ENCODE measurements at regions not wholly inside any gene's neighbourhood (a gene's known extent, or its start where the extent isn't known, plus 50 kb on each side); places are given as distances from the start of the nearest gene placed in this dataset.
A peak's percentile ranks its signal among the peaks of the same experiment; 100 is the strongest.

GRCh38 chr18:54532962-54533361 is 58.1 kb upstream of the DYNAP start:
- peak; percentile 9 for DNase-seq

All from NCI-H1105 treated with DMSO at 0.1 percent for 48 hours (cell line).